Activated CD4-positive, alpha-beta T cell treated with anti-CD3 and anti-CD28 coated beads for 48 hours (primary cell): ENCODE measurements at regions not wholly inside any gene's neighbourhood (a gene's known extent, or its start where the extent isn't known, plus 50 kb on each side); places are given as distances from the start of the nearest gene placed in this dataset.
"Not testable (repeated sequence)": the region's sequence is repeated elsewhere in the genome, so short reads cannot be mapped to it uniquely, and the experiment has no call there.

Source experiments
- DNase-seq: peaks from one replicate; pipeline ENCODE4 v3.0.0-alpha.2; 2020

- no peak for DNase-seq
Measured at GRCh38 chr6:156599978-156600590, 177.1 kb upstream of the ARID1B start.

- no peak for DNase-seq
Measured at GRCh38 chr6:156599366-156599765, 177.8 kb upstream of the ARID1B start.

GRCh38 chr6:156598855-156599180 lies 178.4 kb upstream of the ARID1B start:
- DNase-seq, result no peak

GRCh38 chr6:156598071-156598854 lies 178.9 kb upstream of the ARID1B start:
- no peak for DNase-seq

- no peak for DNase-seq
Measured at GRCh38 chr6:156597095-156597494, 180.1 kb upstream of the ARID1B start.

GRCh38 chr6:156595476-156595875 lies 181.7 kb upstream of the ARID1B start:
- no peak for DNase-seq

- no peak for DNase-seq
Measured at GRCh38 chr6:156593893-156594292, 183.3 kb upstream of the ARID1B start.

- DNase-seq, result no peak
Measured at GRCh38 chr6:156593127-156593526, 184.1 kb upstream of the ARID1B start.

GRCh38 chr6:156590482-156590881 lies 186.7 kb upstream of the ARID1B start:
- DNase-seq, result no peak

GRCh38 chr6:156589281-156589680 lies 187.9 kb upstream of the ARID1B start:
- DNase-seq, result no peak

- no peak for DNase-seq
Measured at GRCh38 chr6:156587751-156588301, 189.4 kb upstream of the ARID1B start.

- no peak for DNase-seq
Measured at GRCh38 chr6:156587071-156587470, 190.1 kb upstream of the ARID1B start.

GRCh38 chr6:156585859-156586258 lies 191.3 kb upstream of the ARID1B start:
- DNase-seq, result no peak

GRCh38 chr6:156584121-156584520 lies 193.1 kb upstream of the ARID1B start:
- DNase-seq, result not testable (repeated sequence)

- DNase-seq, result no peak
Measured at GRCh38 chr6:156583083-156583482, 194.1 kb upstream of the ARID1B start.

- DNase-seq, result no peak
Measured at GRCh38 chr6:156582509-156582992, 194.6 kb upstream of the ARID1B start.

- no peak for DNase-seq
Measured at GRCh38 chr6:156579564-156579963, 197.6 kb upstream of the ARID1B start.

GRCh38 chr6:156577749-156578148 lies 199.4 kb upstream of the ARID1B start:
- DNase-seq, result no peak

GRCh38 chr6:156575361-156575760 lies 201.8 kb upstream of the ARID1B start:
- DNase-seq, result no peak

GRCh38 chr6:156564807-156565149 lies 212.4 kb upstream of the ARID1B start:
- no peak for DNase-seq

- peak; percentile 85 for DNase-seq
Measured at GRCh38 chr6:156564127-156564806, 212.9 kb upstream of the ARID1B start.

GRCh38 chr6:156563714-156564113 lies 213.5 kb upstream of the ARID1B start:
- DNase-seq, result no peak

GRCh38 chr6:156562636-156563035 lies 214.5 kb upstream of the ARID1B start:
- no peak for DNase-seq

GRCh38 chr6:156562019-156562418 lies 215.2 kb upstream of the ARID1B start:
- no peak for DNase-seq
